ENCODE measurements at regions not wholly inside any gene's neighbourhood (a gene's known extent, or its start where the extent isn't known, plus 50 kb on each side); places are given as distances from the start of the nearest gene placed in this dataset.

DNA sequence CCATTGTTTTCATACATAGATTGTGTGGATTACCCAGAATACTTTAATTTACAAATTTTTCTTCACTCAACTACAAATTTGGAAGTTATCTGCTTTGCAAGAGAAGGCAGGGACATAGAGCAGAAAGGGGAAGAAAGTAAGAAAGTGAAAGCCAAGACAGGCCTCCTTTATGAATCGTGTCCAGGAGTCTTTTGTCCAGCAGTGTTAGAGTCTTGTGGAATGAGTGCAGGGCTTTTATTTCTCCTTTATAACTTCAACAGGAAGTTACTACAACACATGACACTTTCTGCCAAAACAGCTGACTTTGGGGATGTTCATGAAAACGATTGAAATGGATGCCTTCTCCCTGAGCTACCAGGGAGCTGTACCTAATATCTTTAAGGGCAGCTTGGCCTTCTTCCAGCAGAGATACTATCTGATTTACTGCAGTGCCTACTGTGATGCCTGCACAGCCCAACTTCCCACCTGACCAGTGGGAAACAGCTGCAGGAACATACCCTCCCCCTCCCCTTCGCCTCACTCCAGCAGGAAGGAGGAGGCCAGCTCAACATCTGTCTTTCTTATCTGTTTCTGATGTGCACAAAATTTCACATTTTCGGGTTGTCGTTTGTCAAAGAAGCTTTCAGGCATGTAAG is 557.7 kb upstream of the SLIT2 start:
- Histone ChIP-seq H3K27me3 (ENCODE audit: insufficient read depth, low read length) (no peaks in the 10 kb centered on the region), H2BK120ac (ENCODE audit: insufficient read depth, low read length, poor library complexity) (no peak overlapping the region), H4K8ac (ENCODE audit: low read depth, low read length) (no peak overlapping the region), H3K79me2 (ENCODE audit: control insufficient read depth, insufficient read depth, low read length, poor library complexity) (no peaks in the 10 kb centered on the region), H3K4ac (ENCODE audit: low read depth, low read length) (no peak overlapping the region), H3K27ac (ENCODE audit: low read depth, low read length) (no peak overlapping the region), H3K9ac (ENCODE audit: low read length) (no peak overlapping the region), H3K4me2 (ENCODE audit: low read length) (no peak overlapping the region), H3K36me3 (ENCODE audit: control insufficient read depth in 1 of 2, insufficient read depth in 2 of 2, low read length in 2 of 2) (no peaks in the 10 kb centered on the region), H2BK12ac (ENCODE audit: low read length) (no peak overlapping the region), H3K9me3 (ENCODE audit: insufficient read depth, low read depth, low read length) (no peaks in the 10 kb centered on the region), H4K91ac (ENCODE audit: low read depth, low read length) (no peak overlapping the region), H3K18ac (ENCODE audit: low read length) (no peak overlapping the region), H2BK5ac (ENCODE audit: low read depth, low read length, poor library complexity) (no peak overlapping the region), H3K4me3 (ENCODE audit: low read depth, low read length) (no peak overlapping the region), H3K79me1 (ENCODE audit: low read length) (peaks cover 4% of the 10 kb centered on the region), H3K14ac (ENCODE audit: low read length) (no peak overlapping the region), H3K23ac (ENCODE audit: low read length) (no peak overlapping the region), H2AK5ac (ENCODE audit: low read length) (no peak overlapping the region), H3K4me1 (ENCODE audit: control insufficient read depth in 1 of 2, insufficient read depth in 2 of 2, low read length in 2 of 2) (peaks cover 0 to 4% of the 10 kb centered on the region in 2 experiments), H4K12ac (ENCODE audit: low read depth, low read length) (no peak overlapping the region), H2AFZ (ENCODE audit: insufficient read depth, low read length, poor library complexity) (no peak overlapping the region)
- DNase-seq: no peak
- no CpG with 5 or more reads among the region's 5 CpGs for WGBS (ENCODE audit: extremely low coverage, insufficient coverage, insufficient read length)

- H2AFZ ChIP-seq (ENCODE audit: insufficient read depth, low read length, poor library complexity): no peak overlapping the region
- H3K4me3 ChIP-seq (ENCODE audit: low read depth, low read length): no peak overlapping the region
- H3K9me3 ChIP-seq (ENCODE audit: insufficient read depth, low read depth, low read length): no peaks in the 10 kb centered on the region
- no peak overlapping the region for H3K18ac ChIP-seq (ENCODE audit: low read length)
- no peak overlapping the region for H2BK12ac ChIP-seq (ENCODE audit: low read length)
- H3K27me3 ChIP-seq (ENCODE audit: insufficient read depth, low read length): no peaks in the 10 kb centered on the region
- H3K36me3 ChIP-seq (ENCODE audit: control insufficient read depth in 1 of 2, insufficient read depth in 2 of 2, low read length in 2 of 2): no peaks in the 10 kb centered on the region
- peak overlapping the region; percentile 72 for H3K27ac ChIP-seq (ENCODE audit: low read depth, low read length)
- H3K79me2 ChIP-seq (ENCODE audit: control insufficient read depth, insufficient read depth, low read length, poor library complexity): no peaks in the 10 kb centered on the region
- H3K4ac ChIP-seq (ENCODE audit: low read depth, low read length): no peak overlapping the region
- H4K8ac ChIP-seq (ENCODE audit: low read depth, low read length): no peak overlapping the region
- no peak overlapping the region for H3K14ac ChIP-seq (ENCODE audit: low read length)
- no peak overlapping the region for H3K4me2 ChIP-seq (ENCODE audit: low read length)
- no peak overlapping the region for H4K91ac ChIP-seq (ENCODE audit: low read depth, low read length)
- no peak overlapping the region for H4K12ac ChIP-seq (ENCODE audit: low read depth, low read length)
- H2BK5ac ChIP-seq (ENCODE audit: low read depth, low read length, poor library complexity): no peak overlapping the region
- no peak overlapping the region for H2BK120ac ChIP-seq (ENCODE audit: insufficient read depth, low read length, poor library complexity)
- peaks cover 10% of the 10 kb centered on the region for H3K79me1 ChIP-seq (ENCODE audit: low read length)
- peak; percentile 31 to 92 for DNase-seq
- peaks cover 0 to 4% of the 10 kb centered on the region in 2 experiments for H3K4me1 ChIP-seq (ENCODE audit: control insufficient read depth in 1 of 2, insufficient read depth in 2 of 2, low read length in 2 of 2)
- no CpG with 5 or more reads among the region's 3 CpGs for whole genome bisulfite sequencing (ENCODE audit: extremely low coverage, insufficient coverage, insufficient read length)
- H2AK5ac ChIP-seq (ENCODE audit: low read length): no peak overlapping the region
- H3K23ac ChIP-seq (ENCODE audit: low read length): no peak overlapping the region
- no peak overlapping the region for H3K9ac ChIP-seq (ENCODE audit: low read length)
These were observed 562.2 kb upstream of the SLIT2 start for GRCh38 chr4:19689511-19689910.

GRCh38 chr4:19686456-19686855 is 565.2 kb upstream of the SLIT2 start:
- Histone ChIP-seq H3K4me3 (ENCODE audit: low read depth, low read length) (no peak overlapping the region), H3K14ac (ENCODE audit: low read length) (no peak overlapping the region), H2AFZ (ENCODE audit: insufficient read depth, low read length, poor library complexity) (no peak overlapping the region), H4K12ac (ENCODE audit: low read depth, low read length) (no peak overlapping the region), H2BK120ac (ENCODE audit: insufficient read depth, low read length, poor library complexity) (no peak overlapping the region), H3K36me3 (ENCODE audit: control insufficient read depth in 1 of 2, insufficient read depth in 2 of 2, low read length in 2 of 2) (no peaks in the 10 kb centered on the region), H3K79me2 (ENCODE audit: control insufficient read depth, insufficient read depth, low read length, poor library complexity) (no peaks in the 10 kb centered on the region), H3K23ac (ENCODE audit: low read length) (no peak overlapping the region), H3K9ac (ENCODE audit: low read length) (no peak overlapping the region), H3K4ac (ENCODE audit: low read depth, low read length) (no peak overlapping the region), H2BK5ac (ENCODE audit: low read depth, low read length, poor library complexity) (no peak overlapping the region), H3K27me3 (ENCODE audit: insufficient read depth, low read length) (no peaks in the 10 kb centered on the region), H3K18ac (ENCODE audit: low read length) (no peak overlapping the region), H3K9me3 (ENCODE audit: insufficient read depth, low read depth, low read length) (no peaks in the 10 kb centered on the region), H3K4me1 (ENCODE audit: control insufficient read depth in 1 of 2, insufficient read depth in 2 of 2, low read length in 2 of 2) (no peaks in the 10 kb centered on the region), H4K91ac (ENCODE audit: low read depth, low read length) (no peak overlapping the region), H3K27ac (ENCODE audit: low read depth, low read length) (peak overlapping the region; percentile 46), H2AK5ac (ENCODE audit: low read length) (no peak overlapping the region), H2BK12ac (ENCODE audit: low read length) (no peak overlapping the region), H3K4me2 (ENCODE audit: low read length) (no peak overlapping the region), H3K79me1 (ENCODE audit: low read length) (peaks cover 8% of the 10 kb centered on the region), H4K8ac (ENCODE audit: low read depth, low read length) (no peak overlapping the region)
- DNase-seq: no peak

DNA sequence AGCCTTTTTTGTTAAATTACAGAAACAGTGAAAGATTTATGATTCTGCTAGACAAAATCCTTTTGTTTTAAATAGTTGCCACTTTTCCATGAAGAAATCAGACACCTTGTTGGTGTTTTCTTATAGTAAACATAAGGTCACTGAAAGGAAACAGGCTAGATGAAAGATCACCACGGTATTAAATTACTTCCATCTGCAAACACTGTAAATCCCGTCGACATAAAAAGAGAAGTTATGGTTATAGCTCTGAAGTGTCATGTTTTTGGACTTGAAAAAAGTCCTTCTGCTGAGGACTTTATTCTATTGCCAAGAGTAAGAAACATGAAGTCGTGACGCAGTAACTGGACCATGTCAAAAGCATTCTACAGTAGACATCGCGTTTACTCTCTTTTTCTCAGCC is 567.6 kb upstream of the SLIT2 start:
- H3K18ac ChIP-seq (ENCODE audit: low read length): no peak overlapping the region
- no peak overlapping the region for H3K23ac ChIP-seq (ENCODE audit: low read length)
- no peak overlapping the region for H2BK5ac ChIP-seq (ENCODE audit: low read depth, low read length, poor library complexity)
- H3K27ac ChIP-seq (ENCODE audit: low read depth, low read length): no peak overlapping the region
- DNase-seq: no peak
- no peak overlapping the region for H4K91ac ChIP-seq (ENCODE audit: low read depth, low read length)
- H3K27me3 ChIP-seq (ENCODE audit: insufficient read depth, low read length): no peaks in the 10 kb centered on the region
- H4K12ac ChIP-seq (ENCODE audit: low read depth, low read length): no peak overlapping the region
- no peak overlapping the region for H2AK5ac ChIP-seq (ENCODE audit: low read length)
- no peak overlapping the region for H3K4ac ChIP-seq (ENCODE audit: low read depth, low read length)
- H3K9ac ChIP-seq (ENCODE audit: low read length): no peak overlapping the region
- no peak overlapping the region for H3K14ac ChIP-seq (ENCODE audit: low read length)
- H2BK120ac ChIP-seq (ENCODE audit: insufficient read depth, low read length, poor library complexity): no peak overlapping the region
- H3K4me3 ChIP-seq (ENCODE audit: low read depth, low read length): no peak overlapping the region
- no peaks in the 10 kb centered on the region for H3K36me3 ChIP-seq (ENCODE audit: control insufficient read depth in 1 of 2, insufficient read depth in 2 of 2, low read length in 2 of 2)
- H4K8ac ChIP-seq (ENCODE audit: low read depth, low read length): no peak overlapping the region
- peaks cover 5% of the 10 kb centered on the region for H3K79me1 ChIP-seq (ENCODE audit: low read length)
- no peaks in the 10 kb centered on the region for H3K79me2 ChIP-seq (ENCODE audit: control insufficient read depth, insufficient read depth, low read length, poor library complexity)
- H2AFZ ChIP-seq (ENCODE audit: insufficient read depth, low read length, poor library complexity): no peak overlapping the region
- no peaks in the 10 kb centered on the region for H3K4me1 ChIP-seq (ENCODE audit: control insufficient read depth in 1 of 2, insufficient read depth in 2 of 2, low read length in 2 of 2)
- no CpG with 5 or more reads among the region's 7 CpGs for WGBS (ENCODE audit: extremely low coverage, insufficient coverage, insufficient read length)
- H3K4me2 ChIP-seq (ENCODE audit: low read length): no peak overlapping the region
- no peaks in the 10 kb centered on the region for H3K9me3 ChIP-seq (ENCODE audit: insufficient read depth, low read depth, low read length)
- no peak overlapping the region for H2BK12ac ChIP-seq (ENCODE audit: low read length)
